K562 (cell line): ENCODE measurements at regions not wholly inside any gene's neighbourhood (a gene's known extent, or its start where the extent isn't known, plus 50 kb on each side); places are given as distances from the start of the nearest gene placed in this dataset.

Source experiments
- ATAC-seq: fragments of 200-7000 bp; cut with Tn5 transposase; 3 replicates; pipeline ENCODE4 v1.9.1; 2020; ENCODE audit warnings: moderate library complexity
- BruUV-seq: library from RNA; stranded (reverse); fragments of 400-500 nt; replicated peaks from 2 replicates; lab custom pipeline; 2021; lab: Mats Ljungman, UMichigan
- CTCF ChIA-PET: fragments of 300-600 bp; formaldehyde crosslinking; extraction: SDS; loops from one replicate; lab custom pipeline; 2021; ENCODE audit warnings: low intra/inter-chr PET ratio; lab: Yijun Ruan, JAX
- POLR2A ChIA-PET: fragments of 300-600, 350-650 bp; sonication (Branson Sonifier 250); formaldehyde crosslinking; extraction: SDS; loops from one replicate; lab custom pipeline; 2021; ENCODE audit warnings: antibody characterized with exemption, inconsistent platforms; lab: Yijun Ruan, JAX
- DNase-seq, 4 experiments: peaks; one replicate each; pipeline versions ENCODE4 v3.0.0 to v3.0.0-alpha.2; 2011 to 2018; ENCODE audit warnings: low spot score in 3 of 4, mixed read lengths in 3 of 4; ENCODE audit errors: extremely low read depth in 1 of 4
- FAIRE-seq: peaks from 2 replicates; lab custom pipeline; 2011; peaks lifted over from hg19 to GRCh38; lab: Jason Lieb, UNC
- H2AFZ ChIP-seq: 2 replicates; pipeline ENCODE4 v1.6.0; 2011; ENCODE audit warnings: low read depth, low read length, control low read depth, inconsistent platforms
- H3K27ac ChIP-seq: fragments of 200-600 bp; 3 replicates; pipeline ENCODE4 v1.8.0; 2011; ENCODE audit warnings: low read depth, mild to moderate bottlenecking, control low read depth, inconsistent platforms, low read length, moderate library complexity, mixed read lengths; ENCODE audit errors: extremely low read depth
- H3K27me3 ChIP-seq, 2 experiments: fragments of 300-600 bp in 1 of 2; 2 replicates in 1 of 2; 3 replicates in 1 of 2; pipeline versions ENCODE4 v1.6.0 to v1.8.0; 2011; ENCODE audit warnings: inconsistent platforms in 2 of 2, low read length in 2 of 2, mild to moderate bottlenecking in 1 of 2, mixed read lengths in 1 of 2, moderate library complexity in 1 of 2; ENCODE audit not compliant: control insufficient read depth in 2 of 2, insufficient read depth in 2 of 2
- H3K36me3 ChIP-seq: fragments of 300-600 bp; 3 replicates; pipeline ENCODE4 v1.8.0; 2011; ENCODE audit warnings: mild to moderate bottlenecking, low read length, inconsistent platforms; ENCODE audit not compliant: control insufficient read depth, insufficient read depth
- H3K4me1 ChIP-seq, 2 experiments: fragments of 200-600 bp in 1 of 2; replicated peaks in 1 of 2; 2 replicates in 1 of 2; 3 replicates in 1 of 2; pipeline versions ENCODE4 v1.5.1 to v1.8.0; 2011; ENCODE audit warnings: inconsistent platforms in 2 of 2, low read length in 2 of 2, mild to moderate bottlenecking in 1 of 2, mixed read lengths in 1 of 2, moderate library complexity in 1 of 2; ENCODE audit not compliant: control insufficient read depth in 2 of 2, insufficient read depth in 2 of 2
- H3K4me2 ChIP-seq: 2 replicates; pipeline ENCODE4 v1.6.1; 2011; ENCODE audit warnings: low read length, control low read depth, inconsistent platforms, mixed read lengths; ENCODE audit not compliant: insufficient read depth
- H3K4me3 ChIP-seq: fragments of 200-600 bp; sonication (generic), shearing (Covaris generic); 2 replicates; pipeline ENCODE4 v1.5.1; 2016; ENCODE audit warnings: control low read depth, inconsistent platforms
- H3K79me2 ChIP-seq: fragments of 200-600 bp; 3 replicates; pipeline ENCODE4 v1.8.0; 2011; ENCODE audit warnings: low read length, inconsistent platforms; ENCODE audit not compliant: control insufficient read depth, insufficient read depth
- H3K9ac ChIP-seq, 2 experiments: 2 replicates each; pipeline versions ENCODE4 v1.6.0 to v1.6.1; 2011; ENCODE audit warnings: low read depth in 2 of 2, low read length in 2 of 2, control low read depth in 1 of 2, inconsistent platforms in 1 of 2, mild to moderate bottlenecking in 1 of 2, mixed read lengths in 1 of 2; ENCODE audit not compliant: insufficient read depth in 1 of 2
- H3K9me1 ChIP-seq: one replicate; pipeline ENCODE4 v1.6.0; 2011; ENCODE audit warnings: inconsistent platforms, mild to moderate bottlenecking, low read length, moderate library complexity; ENCODE audit not compliant: control insufficient read depth, insufficient read depth
- H3K9me3 ChIP-seq: replicated peaks from 2 replicates; pipeline ENCODE4 v1.5.1; 2011; ENCODE audit warnings: low read depth, low read length, inconsistent platforms; ENCODE audit not compliant: control insufficient read depth, insufficient read depth
- H4K20me1 ChIP-seq: replicated peaks from 2 replicates; pipeline ENCODE4 v1.6.1; 2011; ENCODE audit warnings: low read length, inconsistent platforms, mixed read lengths; ENCODE audit not compliant: control insufficient read depth, insufficient read depth
- ARID1B ChIP-seq: fragments of 450-650 bp; IDR thresholded peaks from 2 replicates; pipeline ENCODE4 v1.6.1; 2016; ENCODE audit warnings: antibody characterized with exemption, mild to moderate bottlenecking, inconsistent platforms
- CBFA2T3 ChIP-seq: fragments of 450-650 bp; IDR thresholded peaks from 2 replicates; pipeline ENCODE4 v1.6.1; 2017
- CXXC5 ChIP-seq: fragments of 250-450 bp; sonication (Bioruptor Pico); IDR thresholded peaks from 2 replicates; pipeline ENCODE4 v1.8.0; 2022; ENCODE audit warnings: inconsistent platforms, mild to moderate bottlenecking, moderate library complexity
- KLF16 ChIP-seq: IDR thresholded peaks from 2 replicates; pipeline ENCODE4 v1.6.1; 2016; ENCODE audit warnings: antibody characterized with exemption
- NCOR1 ChIP-seq: fragments of 450-650 bp; IDR thresholded peaks from 2 replicates; pipeline ENCODE4 v1.6.1; 2016; ENCODE audit warnings: mild to moderate bottlenecking, moderate library complexity
- TAL1 ChIP-seq: fragments of 450-650 bp; IDR thresholded peaks from 2 replicates; pipeline ENCODE4 v1.6.1; 2016; ENCODE audit warnings: mild to moderate bottlenecking
- VEZF1 ChIP-seq: fragments of 200-800 bp; sonication (Bioruptor generic); IDR thresholded peaks from 2 replicates; pipeline ENCODE4 v1.6.1; 2017; ENCODE audit warnings: missing genetic modification characterization, missing compliant biosample characterization
- ZNF398 ChIP-seq: fragments of 250-450 bp; sonication (Bioruptor Pico); IDR thresholded peaks from 2 replicates; pipeline ENCODE4 v1.8.0; 2021; ENCODE audit warnings: moderate library complexity, mild to moderate bottlenecking, inconsistent platforms
- ZNF766 ChIP-seq: fragments of 200-800 bp; sonication (Bioruptor generic); conservative IDR thresholded peaks from 2 replicates; pipeline ENCODE4 v1.6.1; 2016; ENCODE audit warnings: missing genetic modification characterization, missing compliant biosample characterization
- WGBS: fragments of 100-300 bp; shearing (Covaris generic); methylation state at CpG from one replicate; pipeline ENCODE4 v1.1.6; 2016; ENCODE audit warnings: low coverage, mixed read lengths; ENCODE audit not compliant: insufficient coverage; ENCODE audit errors: missing lambda C conversion rate; 5-methylcytosine and 5-hydroxymethylcytosine counted together
- in situ Hi-C: fragments of 300-500 bp; cut with MboI; formaldehyde crosslinking; loops from 4 replicates; pipeline ENCODE4 v1.15.0; 2018; ENCODE audit warnings: inconsistent platforms, mixed read lengths
- intact Hi-C: fragments of 100-400 bp; cut with micrococcal nuclease; formaldehyde crosslinking; loops from 2 replicates; pipeline ENCODE4 v1.14.2; 2022

GRCh38 chr16:56038564-56039098 lies 152.7 kb upstream of the GNAO1 start:
- Histone ChIP-seq H3K9ac (no peak overlapping the region), H3K79me2 (no peaks in the 10 kb centered on the region), H3K9me3 (no peaks in the 10 kb centered on the region), H3K4me2 (no peak overlapping the region), H3K27me3 (no peaks in the 10 kb centered on the region), H3K4me3 (no peak overlapping the region), H3K9me1 (no peaks in the 10 kb centered on the region), H2AFZ (no peak overlapping the region), H3K4me1 (no peaks in the 10 kb centered on the region), H4K20me1 (no peaks in the 10 kb centered on the region), H3K27ac (no peak overlapping the region), H3K36me3 (no peaks in the 10 kb centered on the region)
- DNase-seq (peak in 1 of 4 experiments; percentile 22), ATAC-seq (no peak), FAIRE-seq (no peak)
- peak; percentile 44; the same call in 1 of the 2 replicates for TF ChIP-seq ZNF766 (CRISPR knock-in tag)
- TF ChIP-seq ARID1B, result peak; percentile 30; the same call in 1 of the 2 replicates
- TF ChIP-seq TAL1, result peak; percentile 20
- TF ChIP-seq KLF16, result peak; percentile 72; the same call in 1 of the 2 replicates
- no peak for TF ChIP-seq ZNF398 (CRISPR knock-in tag)
- TF ChIP-seq NCOR1, result peak; percentile 46
- no peak for TF ChIP-seq CXXC5 (CRISPR knock-in tag)
- TF ChIP-seq VEZF1 (CRISPR knock-in tag), result 0 out of 2 replicates have a peak, but pooled peaks have one; percentile 14
- peak; percentile 68; the same call in 1 of the 2 replicates for TF ChIP-seq CBFA2T3
- ChIA-PET POLR2A (no interaction called here), CTCF (no interaction called here)
- WGBS, result 7% methylated on average over 3 of the region's 3 CpGs
- in situ Hi-C loops, result no loop called here
- no TSS peak for BruUV-seq
- intact Hi-C loops, result no loop called here
